ENCODE measurements at regions not wholly inside any gene's neighbourhood (a gene's known extent, or its start where the extent isn't known, plus 50 kb on each side); places are given as distances from the start of the nearest gene placed in this dataset.

DNA sequence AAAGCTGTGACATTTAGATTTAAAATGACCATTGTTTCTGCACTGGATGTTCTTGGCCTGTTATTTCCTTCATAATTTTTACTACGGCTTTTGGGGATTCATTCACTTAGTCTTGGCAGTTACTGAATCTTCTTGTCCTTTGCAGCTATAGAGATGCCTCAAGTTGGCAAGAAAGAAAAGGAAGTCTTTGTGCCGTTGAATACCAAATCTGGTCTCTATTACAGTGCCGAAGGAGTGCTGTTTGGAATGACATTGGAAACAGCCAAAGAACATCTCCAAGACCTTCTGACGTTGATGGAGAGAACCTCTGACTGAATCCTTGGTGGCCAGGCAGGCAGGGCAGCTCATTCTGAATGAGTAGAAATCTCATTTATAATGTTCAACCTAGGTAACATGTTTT is 54.3 kb upstream of the NRP1 start:
- Mint-ChIP-seq H3K27ac (peak overlapping the region; percentile 71 to 93 (median 74)), H3K36me3 (ENCODE audit: low read depth) (no peaks in the 10 kb centered on the region), H3K9me3 (no peaks in the 10 kb centered on the region), H3K4me3 (peak overlapping the region in 1 of 3 experiments; percentile 16), H3K4me1 (peaks cover 45% of the 10 kb centered on the region), H3K27me3 (ENCODE audit: low read depth) (peaks cover 13% of the 10 kb centered on the region)
- TF ChIP-seq, protein P1, sequence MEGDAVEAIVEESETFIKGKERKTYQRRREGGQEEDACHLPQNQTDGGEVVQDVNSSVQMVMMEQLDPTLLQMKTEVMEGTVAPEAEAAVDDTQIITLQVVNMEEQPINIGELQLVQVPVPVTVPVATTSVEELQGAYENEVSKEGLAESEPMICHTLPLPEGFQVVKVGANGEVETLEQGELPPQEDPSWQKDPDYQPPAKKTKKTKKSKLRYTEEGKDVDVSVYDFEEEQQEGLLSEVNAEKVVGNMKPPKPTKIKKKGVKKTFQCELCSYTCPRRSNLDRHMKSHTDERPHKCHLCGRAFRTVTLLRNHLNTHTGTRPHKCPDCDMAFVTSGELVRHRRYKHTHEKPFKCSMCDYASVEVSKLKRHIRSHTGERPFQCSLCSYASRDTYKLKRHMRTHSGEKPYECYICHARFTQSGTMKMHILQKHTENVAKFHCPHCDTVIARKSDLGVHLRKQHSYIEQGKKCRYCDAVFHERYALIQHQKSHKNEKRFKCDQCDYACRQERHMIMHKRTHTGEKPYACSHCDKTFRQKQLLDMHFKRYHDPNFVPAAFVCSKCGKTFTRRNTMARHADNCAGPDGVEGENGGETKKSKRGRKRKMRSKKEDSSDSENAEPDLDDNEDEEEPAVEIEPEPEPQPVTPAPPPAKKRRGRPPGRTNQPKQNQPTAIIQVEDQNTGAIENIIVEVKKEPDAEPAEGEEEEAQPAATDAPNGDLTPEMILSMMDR (IDR thresholded peaks at IDR 0.05; ENCODE audit: unreplicated experiment in 3 of 3), result no peak

DNA sequence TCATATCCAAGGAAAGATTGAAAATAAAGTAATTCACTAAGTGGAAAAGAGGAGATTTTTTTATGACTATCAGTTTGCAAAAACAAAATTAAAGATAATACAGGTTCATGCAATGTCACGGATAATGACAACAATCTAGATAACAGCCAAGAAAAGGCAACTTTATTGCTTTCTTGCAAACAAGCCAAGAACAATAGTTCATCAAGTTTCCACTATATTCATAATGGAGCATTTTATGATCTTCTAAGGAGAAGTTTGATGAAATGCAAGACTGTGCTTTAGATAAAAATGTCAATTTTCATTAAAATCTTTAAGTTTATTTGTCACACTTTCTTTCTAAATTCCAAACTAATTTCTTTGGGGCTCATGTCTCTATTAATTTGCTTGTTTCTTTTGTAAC is 53.9 kb upstream of the NRP1 start:
- Mint-ChIP-seq H3K9me3 (no peaks in the 10 kb centered on the region), H3K36me3 (ENCODE audit: low read depth) (no peaks in the 10 kb centered on the region), H3K27ac (peak overlapping the region; percentile 71 to 93 (median 74)), H3K4me3 (no peak overlapping the region), H3K4me1 (peaks cover 49% of the 10 kb centered on the region), H3K27me3 (ENCODE audit: low read depth) (peaks cover 13% of the 10 kb centered on the region)
- TF ChIP-seq, protein P1 (IDR thresholded peaks at IDR 0.05; ENCODE audit: unreplicated experiment in 3 of 3), result no peak

DNA sequence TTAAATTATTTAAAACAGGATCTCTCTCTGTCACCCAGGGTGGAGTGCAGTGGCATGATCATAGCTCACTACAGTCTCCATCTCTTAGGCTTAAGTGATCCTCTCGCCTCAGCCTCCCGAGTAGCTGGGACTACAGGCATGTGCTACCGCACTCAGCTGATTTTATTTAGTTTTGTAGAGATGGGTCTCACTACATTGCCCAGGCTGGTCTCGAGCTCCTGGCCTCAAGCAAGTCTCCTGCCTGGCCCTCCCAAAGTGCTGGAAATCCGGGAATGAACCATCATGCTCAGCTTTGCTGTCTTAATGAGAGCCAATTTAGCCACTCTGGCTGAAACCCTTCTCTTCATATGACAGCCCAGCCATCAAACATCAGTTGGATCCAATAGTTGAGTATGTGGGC is 53.3 kb upstream of the NRP1 start:
- Mint-ChIP-seq H3K9me3 (no peaks in the 10 kb centered on the region), H3K27me3 (ENCODE audit: low read depth) (peaks cover 13% of the 10 kb centered on the region), H3K4me1 (peaks cover 56% of the 10 kb centered on the region), H3K4me3 (no peak overlapping the region), H3K36me3 (ENCODE audit: low read depth) (no peaks in the 10 kb centered on the region), H3K27ac (peak overlapping the region; percentile 21 to 93 (median 35))
- TF ChIP-seq, protein P1 (IDR thresholded peaks at IDR 0.05; ENCODE audit: unreplicated experiment in 3 of 3), result no peak

DNA sequence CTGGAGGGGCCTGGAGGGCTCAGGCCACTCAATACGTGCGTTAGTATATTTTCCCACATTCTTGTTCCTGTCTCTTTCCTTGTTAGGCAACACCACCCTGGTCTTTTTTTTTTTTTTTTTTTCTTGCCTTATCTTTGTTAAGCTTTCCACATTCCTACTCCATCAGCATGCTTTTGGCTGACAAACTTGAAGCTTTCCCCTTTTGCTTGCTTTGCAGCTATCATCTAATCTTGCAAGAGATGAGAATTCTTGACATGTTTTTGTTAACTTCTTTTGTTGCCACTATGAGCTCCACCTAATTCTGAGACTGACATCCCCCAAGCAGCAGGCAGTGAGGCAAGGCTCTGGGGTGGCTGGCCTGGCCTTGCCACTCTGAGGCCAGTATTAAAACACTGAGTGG is 52.5 kb upstream of the NRP1 start:
- H3K36me3 Mint-ChIP-seq (ENCODE audit: low read depth), result no peaks in the 10 kb centered on the region
- H3K27me3 Mint-ChIP-seq (ENCODE audit: low read depth), result peaks cover 13% of the 10 kb centered on the region

DNA sequence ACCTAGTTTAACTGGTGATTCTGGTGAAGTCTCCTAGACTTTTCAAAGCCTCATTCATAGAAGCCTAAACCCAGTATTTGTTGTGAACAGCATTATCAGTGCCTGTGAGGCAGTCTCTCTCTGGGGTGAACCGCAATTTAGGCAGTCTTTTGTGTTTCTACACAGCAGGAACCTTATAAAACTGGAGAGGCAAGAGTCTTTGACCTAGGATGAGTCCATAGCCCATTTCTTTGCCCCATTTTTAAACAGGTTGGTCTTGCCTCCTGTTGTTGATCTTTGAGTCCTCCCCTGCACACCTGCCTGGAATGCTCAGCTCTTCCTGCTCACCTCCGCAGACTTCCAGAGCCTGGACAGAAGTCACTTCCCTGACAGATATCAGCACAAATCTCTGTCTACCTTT is 51.2 kb upstream of the NRP1 start:
- H3K4me3 Mint-ChIP-seq, result no peak overlapping the region
- peaks cover 68% of the 10 kb centered on the region for H3K4me1 Mint-ChIP-seq
- no peaks in the 10 kb centered on the region for H3K9me3 Mint-ChIP-seq
- TF ChIP-seq, protein P1 (IDR thresholded peaks at IDR 0.05; ENCODE audit: unreplicated experiment in 3 of 3), result no peak
- H3K27ac Mint-ChIP-seq, result peak overlapping the region in 2 of 3 experiments; percentile 15 to 80
- H3K36me3 Mint-ChIP-seq (ENCODE audit: low read depth), result no peaks in the 10 kb centered on the region
- H3K27me3 Mint-ChIP-seq (ENCODE audit: low read depth), result peaks cover 6% of the 10 kb centered on the region

More for the DNA sequence above, 52.5 kb upstream of the NRP1 start:
- Mint-ChIP-seq H3K27ac (peak overlapping the region in 2 of 3 experiments; percentile 70 to 82), H3K9me3 (no peaks in the 10 kb centered on the region), H3K4me1 (peaks cover 64% of the 10 kb centered on the region), H3K4me3 (no peak overlapping the region)
- TF ChIP-seq, protein P1 (IDR thresholded peaks at IDR 0.05; ENCODE audit: unreplicated experiment in 3 of 3), result no peak

DNA sequence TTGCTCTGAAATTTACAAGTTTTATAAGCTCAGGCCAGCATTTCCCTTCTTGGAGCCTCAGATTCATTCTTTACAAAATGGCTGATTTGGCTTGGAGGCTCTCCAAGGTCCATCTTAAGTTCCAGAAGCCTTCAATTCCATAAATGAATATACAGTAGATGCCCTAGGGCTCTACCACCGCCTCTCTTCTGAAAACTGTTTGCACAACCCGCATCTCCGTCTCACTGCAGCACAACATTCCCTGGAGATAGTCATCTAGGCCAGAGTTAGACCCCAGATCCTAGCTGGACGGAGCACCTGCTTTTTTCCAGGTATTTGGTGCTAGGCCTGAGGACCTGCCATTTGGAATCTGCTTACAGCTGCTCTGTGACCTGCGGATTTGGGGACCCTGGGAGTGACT is 50.5 kb upstream of the NRP1 start:
- Mint-ChIP-seq H3K36me3 (ENCODE audit: low read depth) (no peaks in the 10 kb centered on the region), H3K9me3 (no peaks in the 10 kb centered on the region), H3K4me1 (peaks cover 72% of the 10 kb centered on the region), H3K4me3 (no peak overlapping the region), H3K27me3 (ENCODE audit: low read depth) (peaks cover 6% of the 10 kb centered on the region), H3K27ac (peak overlapping the region in 2 of 3 experiments; percentile 60 to 80)
- TF ChIP-seq, protein P1 (IDR thresholded peaks at IDR 0.05; ENCODE audit: unreplicated experiment in 3 of 3), result no peak

Data from nephron (organoid).